Thyroid gland (tissue), 4 donors: ENCODE measurements at regions not wholly inside any gene's neighbourhood (a gene's known extent, or its start where the extent isn't known, plus 50 kb on each side); places are given as distances from the start of the nearest gene placed in this dataset.

Experiments used
- DNase-seq, 2 donors: peaks; one replicate each; pipeline ENCODE4 v3.0.0-alpha.2; 2019
- H3K27ac ChIP-seq, 3 donors: fragments of 200-600 bp; sonication (generic); 1 replicate in 2 of 3; 2 replicates in 1 of 3; pipeline ENCODE4 v1.5.1; 2016 to 2019; ENCODE audit warnings: mild to moderate bottlenecking in 1 of 3, moderate library complexity in 1 of 3
- H3K27me3 ChIP-seq: fragments of 200-600 bp; sonication (generic); one replicate; pipeline ENCODE4 v1.5.1; 2019
- H3K36me3 ChIP-seq, 2 donors: fragments of 200-600 bp; sonication (generic); one replicate each; pipeline ENCODE4 v1.5.1; 2016 to 2019
- H3K4me1 ChIP-seq, 2 donors: fragments of 200-600 bp; sonication (generic); one replicate each; pipeline ENCODE4 v1.5.1; 2017 to 2019
- H3K4me3 ChIP-seq, 3 donors: fragments of 200-600 bp; sonication (generic); replicated peaks in 1 of 3; 1 replicate in 2 of 3; 2 replicates in 1 of 3; pipeline ENCODE4 v1.5.1; 2016; ENCODE audit warnings: mild to moderate bottlenecking in 1 of 3
- H3K9me3 ChIP-seq: fragments of 200-600 bp; sonication (generic); one replicate; pipeline ENCODE4 v1.5.1; 2017
- POLR2A ChIP-seq, 2 donors: fragments of 450-650 bp; IDR thresholded peaks; one replicate each; pipeline ENCODE4 v1.6.1; 2017; ENCODE audit warnings: antibody characterized with exemption in 2 of 2, mild to moderate bottlenecking in 2 of 2, moderate library complexity in 1 of 2
- WGBS, 2 donors: methylation state at CpG; one replicate each; pipeline ENCODE4 v1.1.5; 2017; 5-methylcytosine and 5-hydroxymethylcytosine counted together
- intact Hi-C: fragments of 100-400 bp; cut with DNase I; formaldehyde crosslinking; loops from one replicate; pipeline ENCODE4 v1.15.1; 2023
- TF ChIP-seq, protein P1 (sequence below), 6 experiments: fragments of 200-600 bp in 3 of 6; fragments of 450-650 bp in 3 of 6; sonication (generic) in 3 of 6; IDR thresholded peaks; one replicate each; pipeline ENCODE4 v1.5.1; 2016 to 2019; ENCODE audit warnings: antibody characterized with exemption in 6 of 6, mild to moderate bottlenecking in 2 of 6, inconsistent platforms in 1 of 6, moderate library complexity in 1 of 6

DNA sequence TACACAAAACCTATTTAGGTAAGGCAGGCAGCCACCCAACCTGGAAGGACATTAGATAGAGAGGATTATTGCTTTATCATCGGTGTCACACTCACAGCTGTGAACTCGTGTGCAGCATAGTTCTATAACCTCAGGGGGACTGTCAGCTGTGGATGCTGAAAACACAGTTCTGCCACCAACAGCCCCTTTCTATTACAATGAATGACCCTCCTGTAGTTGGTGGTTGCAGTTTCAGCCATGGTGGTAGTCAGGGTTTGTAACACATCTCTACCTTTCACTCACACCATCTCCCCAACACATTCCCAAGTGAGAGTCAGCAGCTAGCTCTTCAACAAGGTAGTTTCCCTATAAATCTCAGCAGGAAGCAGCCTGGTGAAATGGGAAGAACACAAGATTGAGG, 136.8 kb downstream of the ZC3H11B start:
- intact Hi-C loops: no loop called here
- TF ChIP-seq POLR2A (IDR thresholded peaks at IDR 0.05): no peak
- TF ChIP-seq, protein P1, sequence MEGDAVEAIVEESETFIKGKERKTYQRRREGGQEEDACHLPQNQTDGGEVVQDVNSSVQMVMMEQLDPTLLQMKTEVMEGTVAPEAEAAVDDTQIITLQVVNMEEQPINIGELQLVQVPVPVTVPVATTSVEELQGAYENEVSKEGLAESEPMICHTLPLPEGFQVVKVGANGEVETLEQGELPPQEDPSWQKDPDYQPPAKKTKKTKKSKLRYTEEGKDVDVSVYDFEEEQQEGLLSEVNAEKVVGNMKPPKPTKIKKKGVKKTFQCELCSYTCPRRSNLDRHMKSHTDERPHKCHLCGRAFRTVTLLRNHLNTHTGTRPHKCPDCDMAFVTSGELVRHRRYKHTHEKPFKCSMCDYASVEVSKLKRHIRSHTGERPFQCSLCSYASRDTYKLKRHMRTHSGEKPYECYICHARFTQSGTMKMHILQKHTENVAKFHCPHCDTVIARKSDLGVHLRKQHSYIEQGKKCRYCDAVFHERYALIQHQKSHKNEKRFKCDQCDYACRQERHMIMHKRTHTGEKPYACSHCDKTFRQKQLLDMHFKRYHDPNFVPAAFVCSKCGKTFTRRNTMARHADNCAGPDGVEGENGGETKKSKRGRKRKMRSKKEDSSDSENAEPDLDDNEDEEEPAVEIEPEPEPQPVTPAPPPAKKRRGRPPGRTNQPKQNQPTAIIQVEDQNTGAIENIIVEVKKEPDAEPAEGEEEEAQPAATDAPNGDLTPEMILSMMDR (IDR thresholded peaks at IDR 0.05): no peak
- 64 to 83% methylated on average over 2 of the region's 2 CpGs for WGBS, 2 donors
- H3K9me3 ChIP-seq: no peaks in the 10 kb centered on the region
- no peak for DNase-seq
- H3K4me3 ChIP-seq: no peak overlapping the region
- H3K27me3 ChIP-seq: no peaks in the 10 kb centered on the region
- no peak overlapping the region for H3K27ac ChIP-seq
- H3K4me1 ChIP-seq: no peaks in the 10 kb centered on the region
- no peaks in the 10 kb centered on the region for H3K36me3 ChIP-seq

DNA sequence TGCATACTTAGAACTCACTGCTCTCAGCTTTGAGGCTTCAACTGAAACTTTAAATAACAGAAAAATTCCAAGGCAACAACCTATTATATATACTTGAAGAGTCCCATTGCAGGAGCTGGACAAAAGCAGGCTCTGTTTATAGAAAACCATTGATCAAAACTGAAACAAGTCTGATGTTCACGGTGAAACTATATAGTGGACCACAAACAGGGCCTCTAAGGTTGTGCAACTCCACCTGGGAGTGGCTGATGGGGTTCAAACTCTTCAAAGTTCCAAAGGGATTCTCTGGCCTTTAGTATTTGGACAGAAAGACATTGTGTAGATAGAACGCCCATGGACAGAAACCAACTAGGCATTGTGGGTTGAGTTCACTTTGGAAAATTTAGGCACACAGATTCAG, 140.3 kb downstream of the ZC3H11B start:
- no peak for DNase-seq
- H3K4me3 ChIP-seq: no peak overlapping the region
- intact Hi-C loops: no loop called here
- no peak overlapping the region for H3K27ac ChIP-seq
- H3K27me3 ChIP-seq: no peaks in the 10 kb centered on the region
- no peak for TF ChIP-seq POLR2A (IDR thresholded peaks at IDR 0.05)
- TF ChIP-seq, protein P1 (IDR thresholded peaks at IDR 0.05): no peak
- H3K36me3 ChIP-seq: no peaks in the 10 kb centered on the region
- H3K4me1 ChIP-seq: no peaks in the 10 kb centered on the region
- 90 to 95% methylated on average over 2 of the region's 2 CpGs for WGBS, 2 donors
- no peaks in the 10 kb centered on the region for H3K9me3 ChIP-seq

DNA sequence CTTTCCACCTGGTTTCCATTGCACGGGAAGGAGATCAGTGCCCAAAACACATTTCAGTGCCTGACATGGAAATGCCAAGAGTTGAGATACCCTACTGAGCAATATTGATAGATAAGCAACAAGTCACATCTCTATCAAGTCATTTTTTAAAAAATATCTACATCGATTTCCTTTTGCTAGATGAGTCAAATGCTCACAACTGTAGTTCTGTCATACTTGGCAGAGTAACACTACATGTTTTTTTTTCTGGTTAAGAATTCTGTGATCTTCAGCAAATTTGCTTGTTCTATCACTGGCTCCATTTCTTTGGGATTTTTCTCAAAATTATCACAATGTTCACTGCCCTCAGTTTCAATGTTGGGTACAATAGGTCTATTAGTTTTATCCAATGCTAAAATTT, 145.4 kb downstream of the ZC3H11B start:
- Histone ChIP-seq H3K9me3 (no peaks in the 10 kb centered on the region), H3K27ac (no peak overlapping the region), H3K27me3 (no peaks in the 10 kb centered on the region), H3K4me1 (no peaks in the 10 kb centered on the region), H3K36me3 (no peaks in the 10 kb centered on the region), H3K4me3 (no peak overlapping the region)
- TF ChIP-seq, protein P1 (IDR thresholded peaks at IDR 0.05): no peak
- TF ChIP-seq POLR2A (IDR thresholded peaks at IDR 0.05): no peak
- no peak for DNase-seq
- WGBS, 2 donors: 74 to 79% methylated on average over 2 of the region's 2 CpGs
- intact Hi-C loops: no loop called here

DNA sequence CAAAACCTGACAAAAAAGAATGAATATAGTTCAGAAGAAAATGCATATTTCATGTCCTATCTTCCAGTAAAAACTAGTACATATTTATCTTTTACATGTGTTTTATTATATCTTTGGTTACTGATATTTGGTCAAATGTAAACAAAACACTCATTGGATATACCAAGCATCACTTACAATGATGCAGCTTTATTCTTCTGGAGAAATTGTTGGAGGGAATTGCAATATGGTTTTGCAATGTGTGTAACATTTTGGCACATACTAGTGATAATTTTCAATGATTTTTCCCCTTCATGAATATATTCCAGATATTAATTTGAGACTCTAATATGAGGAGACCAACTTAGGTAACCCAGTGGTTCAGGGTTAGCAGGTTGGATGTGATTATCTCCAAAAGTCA, 146.1 kb downstream of the ZC3H11B start:
- H3K9me3 ChIP-seq: no peaks in the 10 kb centered on the region
- no peak for TF ChIP-seq POLR2A (IDR thresholded peaks at IDR 0.05)
- TF ChIP-seq, protein P1 (IDR thresholded peaks at IDR 0.05): no peak
- no peaks in the 10 kb centered on the region for H3K27me3 ChIP-seq
- H3K4me3 ChIP-seq: no peak overlapping the region
- no peaks in the 10 kb centered on the region for H3K36me3 ChIP-seq
- intact Hi-C loops: no loop called here
- no peaks in the 10 kb centered on the region for H3K4me1 ChIP-seq
- no peak overlapping the region for H3K27ac ChIP-seq
- no peak for DNase-seq

DNA sequence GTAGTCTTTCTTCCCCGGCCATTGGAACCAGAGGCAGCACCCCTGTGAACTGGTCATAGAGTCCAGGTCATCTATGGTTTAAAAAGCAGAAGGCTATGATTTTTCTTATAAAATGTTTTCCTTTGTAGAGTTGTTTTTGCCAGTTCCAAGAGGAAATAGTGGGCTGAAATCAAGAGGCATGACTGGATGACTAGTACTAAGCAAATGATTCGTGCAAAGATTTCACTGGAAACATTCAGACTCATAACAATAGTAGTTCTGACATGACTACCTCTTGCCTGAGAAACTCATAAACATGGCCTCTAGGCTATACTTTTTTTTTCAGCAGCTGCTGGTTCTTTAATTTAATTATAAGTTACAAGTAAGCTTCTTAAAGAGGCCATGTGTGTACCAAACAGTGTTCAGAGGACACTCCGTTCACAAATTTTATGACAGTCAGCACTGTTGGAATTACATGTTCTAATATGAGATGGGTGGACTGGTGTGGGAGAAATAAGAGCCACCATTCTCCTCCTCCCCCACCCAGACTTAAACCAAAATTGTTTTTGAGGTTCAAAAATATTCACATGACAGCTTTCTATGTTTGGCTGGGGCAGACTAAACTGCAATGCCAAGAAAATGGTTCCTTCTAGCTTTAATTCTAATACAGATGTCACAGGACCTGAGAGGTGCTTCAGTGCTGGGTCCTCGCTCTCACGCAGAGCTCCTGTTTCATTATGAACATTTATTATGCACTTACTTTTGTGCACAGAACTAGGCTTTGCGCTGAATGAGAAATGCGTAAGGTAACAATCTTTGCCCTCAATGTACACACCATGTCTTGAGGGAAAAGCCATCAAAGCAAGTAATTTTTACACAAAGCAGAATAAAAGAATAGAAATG, 147.5 kb downstream of the ZC3H11B start:
- Histone ChIP-seq H3K9me3 (no peaks in the 10 kb centered on the region), H3K36me3 (no peaks in the 10 kb centered on the region), H3K27ac (no peak overlapping the region), H3K4me3 (no peak overlapping the region), H3K27me3 (no peaks in the 10 kb centered on the region), H3K4me1 (no peaks in the 10 kb centered on the region)
- 83 to 87% methylated on average over 7 of the region's 7 CpGs for WGBS, 2 donors
- intact Hi-C loops: no loop called here
- TF ChIP-seq POLR2A (IDR thresholded peaks at IDR 0.05): no peak
- TF ChIP-seq, protein P1 (IDR thresholded peaks at IDR 0.05): no peak
- no peak for DNase-seq
